ENCODE measurements at regions not wholly inside any gene's neighbourhood (a gene's known extent, or its start where the extent isn't known, plus 50 kb on each side); places are given as distances from the start of the nearest gene placed in this dataset.

GRCh38 chr1:201704439-201704792 is 124.5 kb upstream of the IPO9 start:
- TF ChIP-seq CTCF (IDR thresholded peaks at IDR 0.05; ENCODE audit: low read depth, low read length) = no peak
- H3K4me3 ChIP-seq = no peak overlapping the region
- H3K36me3 ChIP-seq = no peaks in the 10 kb centered on the region
- no peak overlapping the region for H3K27ac ChIP-seq
- peaks cover 11% of the 10 kb centered on the region for H3K4me1 ChIP-seq (ENCODE audit: low read depth)
- H3K27me3 ChIP-seq = no peaks in the 10 kb centered on the region
- no peaks in the 10 kb centered on the region for H3K9me3 ChIP-seq (ENCODE audit: low read depth)
- no peak for DNase-seq (ENCODE audit: low read depth in 1 of 2, low spot score in 1 of 2)

GRCh38 chr1:201705389-201705788 is 123.6 kb upstream of the IPO9 start:
- Histone ChIP-seq H3K9me3 (ENCODE audit: low read depth) (no peaks in the 10 kb centered on the region), H3K4me3 (no peak overlapping the region), H3K4me1 (ENCODE audit: low read depth) (peaks cover 16% of the 10 kb centered on the region), H3K27me3 (no peaks in the 10 kb centered on the region), H3K36me3 (no peaks in the 10 kb centered on the region), H3K27ac (no peak overlapping the region)
- TF ChIP-seq CTCF (IDR thresholded peaks at IDR 0.05; ENCODE audit: low read depth, low read length) = no peak
- DNase-seq (ENCODE audit: low read depth in 1 of 2, low spot score in 1 of 2) = no peak

GRCh38 chr1:201706109-201706508 is 122.8 kb upstream of the IPO9 start:
- no peak for DNase-seq (ENCODE audit: low read depth in 1 of 2, low spot score in 1 of 2)

GRCh38 chr1:201707027-201707426 is 121.9 kb upstream of the IPO9 start:
- no peak for TF ChIP-seq CTCF (IDR thresholded peaks at IDR 0.05; ENCODE audit: low read depth, low read length)
- peaks cover 16% of the 10 kb centered on the region for H3K4me1 ChIP-seq (ENCODE audit: low read depth)

More at GRCh38 chr1:201706109-201706508, 122.8 kb upstream of the IPO9 start:
- H3K4me1 ChIP-seq (ENCODE audit: low read depth) = peaks cover 16% of the 10 kb centered on the region
- no peaks in the 10 kb centered on the region for H3K27me3 ChIP-seq
- no peaks in the 10 kb centered on the region for H3K36me3 ChIP-seq
- no peak overlapping the region for H3K27ac ChIP-seq
- TF ChIP-seq CTCF (IDR thresholded peaks at IDR 0.05; ENCODE audit: low read depth, low read length) = no peak
- no peaks in the 10 kb centered on the region for H3K9me3 ChIP-seq (ENCODE audit: low read depth)
- no peak overlapping the region for H3K4me3 ChIP-seq

GRCh38 chr1:201707656-201708055 is 121.3 kb upstream of the IPO9 start:
- Histone ChIP-seq H3K27me3 (no peaks in the 10 kb centered on the region), H3K27ac (no peak overlapping the region), H3K9me3 (ENCODE audit: low read depth) (no peaks in the 10 kb centered on the region), H3K4me3 (no peak overlapping the region), H3K36me3 (no peaks in the 10 kb centered on the region), H3K4me1 (ENCODE audit: low read depth) (peaks cover 18% of the 10 kb centered on the region)
- TF ChIP-seq CTCF (IDR thresholded peaks at IDR 0.05; ENCODE audit: low read depth, low read length) = no peak
- no peak for DNase-seq (ENCODE audit: low read depth in 1 of 2, low spot score in 1 of 2)

More at GRCh38 chr1:201707027-201707426, 121.9 kb upstream of the IPO9 start:
- DNase-seq (ENCODE audit: low read depth in 1 of 2, low spot score in 1 of 2) = no peak
- H3K27ac ChIP-seq = no peak overlapping the region
- no peak overlapping the region for H3K4me3 ChIP-seq
- no peaks in the 10 kb centered on the region for H3K27me3 ChIP-seq
- no peaks in the 10 kb centered on the region for H3K36me3 ChIP-seq
- H3K9me3 ChIP-seq (ENCODE audit: low read depth) = no peaks in the 10 kb centered on the region

- peak in 1 of 2 donors; percentile 77 for DNase-seq (ENCODE audit: low read depth in 1 of 2, low spot score in 1 of 2)
- Histone ChIP-seq H3K9me3 (ENCODE audit: low read depth) (no peaks in the 10 kb centered on the region), H3K27ac (no peak overlapping the region), H3K4me1 (ENCODE audit: low read depth) (peaks cover 22% of the 10 kb centered on the region), H3K27me3 (no peaks in the 10 kb centered on the region), H3K36me3 (no peaks in the 10 kb centered on the region), H3K4me3 (no peak overlapping the region)
- no peak for TF ChIP-seq CTCF (IDR thresholded peaks at IDR 0.05; ENCODE audit: low read depth, low read length)
Observed at GRCh38 chr1:201708085-201708512, 120.9 kb upstream of the IPO9 start.

Measured in cardiac muscle cell (in vitro differentiated cells and primary cell).